ENCODE measurements at regions not wholly inside any gene's neighbourhood (a gene's known extent, or its start where the extent isn't known, plus 50 kb on each side); places are given as distances from the start of the nearest gene placed in this dataset.

DNA sequence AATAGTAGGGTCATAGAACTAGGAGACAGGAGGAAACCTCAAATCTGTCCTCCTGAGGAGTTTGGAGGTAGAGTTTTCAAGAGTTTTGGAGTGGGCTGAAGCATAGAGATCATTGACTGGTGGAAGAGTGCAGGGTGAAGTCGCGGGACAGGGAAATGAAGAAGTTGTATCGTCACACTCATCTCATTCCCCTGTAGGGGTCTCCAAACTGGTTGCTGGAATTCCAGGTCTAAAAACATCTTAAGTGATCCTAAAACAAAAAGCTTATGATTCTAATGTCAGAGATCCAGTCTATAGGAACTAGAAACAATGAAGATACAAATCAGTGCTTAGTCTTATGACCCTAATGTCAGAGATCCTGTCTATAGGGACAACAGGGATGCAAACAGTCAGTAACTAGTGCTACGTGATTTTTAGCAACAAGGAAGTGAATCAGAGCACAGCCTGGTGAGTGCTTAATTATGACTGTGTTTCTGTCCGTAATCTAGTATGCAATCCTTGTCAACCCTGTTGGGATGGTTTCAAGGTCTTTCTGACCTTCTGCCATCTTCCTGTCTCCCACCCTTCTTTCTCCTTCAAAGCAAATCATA is 139.4 kb downstream of the SKIDA1 start:
- TF ChIP-seq RAD21 (IDR thresholded peaks at IDR 0.05; ENCODE audit: low read depth): no peak
- TF ChIP-seq EP300 (IDR thresholded peaks at IDR 0.05; ENCODE audit: borderline replicate concordance): no peak
- TF ChIP-seq, protein P1, sequence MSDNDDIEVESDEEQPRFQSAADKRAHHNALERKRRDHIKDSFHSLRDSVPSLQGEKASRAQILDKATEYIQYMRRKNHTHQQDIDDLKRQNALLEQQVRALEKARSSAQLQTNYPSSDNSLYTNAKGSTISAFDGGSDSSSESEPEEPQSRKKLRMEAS (IDR thresholded peaks at IDR 0.05): no peak
- no peak for TF ChIP-seq TCF12 (IDR thresholded peaks at IDR 0.05; ENCODE audit: low read depth)
- TF ChIP-seq EGR1 (IDR thresholded peaks at IDR 0.05): no peak
- TF ChIP-seq TAF1 (IDR thresholded peaks at IDR 0.05; ENCODE audit: low read depth): no peak
- TF ChIP-seq YY1 (IDR thresholded peaks at IDR 0.05; ENCODE audit: low read depth): no peak
- TF ChIP-seq FOXM1 (IDR thresholded peaks at IDR 0.05; ENCODE audit: borderline replicate concordance, low read depth): no peak
- no peak for TF ChIP-seq NFIC (IDR thresholded peaks at IDR 0.05)

All from Ishikawa (cell line).